ENCODE measurements at regions not wholly inside any gene's neighbourhood (a gene's known extent, or its start where the extent isn't known, plus 50 kb on each side); places are given as distances from the start of the nearest gene placed in this dataset.
"Not testable (repeated sequence)": the region's sequence is repeated elsewhere in the genome, so short reads cannot be mapped to it uniquely, and the experiment has no call there.

DNA sequence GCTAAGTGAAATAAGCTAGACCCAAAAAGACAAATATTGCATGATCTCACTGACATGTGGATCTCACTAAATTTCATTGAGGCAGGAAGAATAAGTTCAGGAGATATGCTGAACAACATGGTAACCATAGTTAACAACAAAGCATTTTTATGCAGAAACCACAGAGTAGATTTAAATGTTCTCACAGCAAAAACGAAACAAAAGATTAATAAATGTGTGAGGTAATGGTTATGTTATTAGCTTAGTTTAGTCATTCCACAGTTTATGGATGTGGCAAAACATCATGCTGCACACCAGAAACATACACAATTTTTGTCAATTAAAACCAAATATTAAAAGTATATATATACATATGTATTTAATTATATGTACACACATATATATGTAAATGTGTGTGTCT, 765.8 kb downstream of the SLITRK5 start:
- DNase-seq = no peak

DNA sequence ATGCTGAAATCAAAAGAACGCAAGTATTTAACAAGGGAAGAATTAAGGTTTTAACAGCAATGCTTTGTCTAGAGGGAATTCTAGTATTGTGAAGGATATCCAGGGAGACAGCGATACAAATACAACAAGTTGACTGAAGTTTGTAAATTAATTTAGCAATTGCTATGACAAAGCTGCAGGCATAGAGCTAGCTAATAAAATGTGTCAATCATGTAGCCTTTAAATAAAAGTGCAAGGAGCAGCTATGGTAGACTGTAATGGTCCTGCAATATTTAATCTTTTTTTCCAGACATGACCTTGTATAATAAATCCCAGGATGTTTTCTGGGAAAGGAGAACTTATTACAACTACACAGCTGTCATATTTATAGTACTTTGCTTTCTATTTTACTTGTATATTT, 779.3 kb downstream of the SLITRK5 start:
- DNase-seq = no peak

DNA sequence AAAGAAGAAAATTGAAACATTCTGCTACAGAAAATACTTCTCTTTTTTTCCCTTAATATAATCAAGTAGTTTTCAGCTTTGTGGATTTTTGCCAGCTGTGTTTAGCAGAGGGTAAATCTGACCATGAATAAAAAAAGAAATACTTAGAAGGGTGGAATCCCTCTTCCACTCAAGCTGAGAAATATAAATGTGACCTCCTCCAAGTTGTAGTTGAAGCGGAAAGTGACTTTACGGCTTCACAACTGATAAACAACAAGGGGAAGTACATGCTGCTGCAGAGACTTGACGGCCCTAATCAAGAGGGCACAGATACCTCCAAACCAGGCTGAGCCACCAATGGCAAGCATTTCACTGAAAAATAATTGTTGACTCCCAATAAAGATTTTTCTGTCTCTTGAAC, 785.0 kb downstream of the SLITRK5 start:
- no peak for DNase-seq

DNA sequence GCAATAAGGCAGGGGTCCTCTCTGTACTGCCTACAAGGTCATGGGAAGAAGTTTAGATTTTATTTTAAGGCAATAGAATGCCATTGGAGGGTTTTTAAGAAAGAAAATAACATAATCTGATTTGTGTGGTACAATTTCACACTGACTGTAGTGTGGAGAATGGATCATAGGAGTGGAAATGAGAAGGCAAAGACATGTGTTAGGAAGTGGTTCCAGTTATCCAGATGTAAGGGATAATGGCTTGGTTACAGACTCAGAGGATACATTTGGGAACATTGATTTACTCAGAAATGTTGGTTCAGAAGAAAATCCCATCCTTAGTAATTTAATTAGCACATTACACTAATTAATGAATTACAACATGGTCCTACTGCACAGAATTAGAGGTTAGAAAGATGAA, 788.2 kb downstream of the SLITRK5 start:
- no peak for DNase-seq

DNA sequence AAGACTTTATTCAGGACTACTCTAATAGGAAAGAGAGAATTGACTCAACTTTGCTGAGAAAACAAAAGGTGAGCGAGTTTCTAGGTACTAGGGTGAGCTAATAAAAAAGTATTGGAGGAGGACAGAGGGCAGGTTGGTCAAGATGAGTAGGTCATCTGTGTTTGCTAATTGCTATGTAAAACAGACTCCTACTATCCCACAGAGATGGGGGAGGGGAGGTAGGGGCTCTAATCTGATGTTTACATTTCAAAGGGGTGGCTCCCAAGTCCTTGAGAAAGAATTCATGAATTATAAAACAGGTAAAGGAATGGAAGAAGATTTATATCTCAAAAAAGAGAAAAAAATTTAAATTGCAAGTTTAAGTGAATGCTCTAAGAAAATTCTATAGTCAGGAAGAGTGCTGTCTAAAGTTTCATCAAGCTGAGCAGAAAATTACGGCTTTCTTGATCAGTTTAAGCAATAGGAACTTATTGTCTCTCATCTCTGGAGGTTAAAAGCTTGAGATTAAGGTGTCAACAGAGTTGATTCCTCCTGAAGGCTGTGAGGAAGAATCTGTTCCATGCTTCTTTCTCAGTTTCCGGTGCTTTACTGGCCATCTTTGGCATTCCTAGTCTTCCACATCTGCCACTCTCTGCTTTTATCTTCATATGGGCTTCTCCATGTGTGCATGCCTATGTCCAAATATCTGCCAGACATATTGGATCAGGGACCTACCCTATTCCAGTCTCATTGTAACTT, 790.3 kb downstream of the SLITRK5 start:
- DNase-seq = no peak

DNA sequence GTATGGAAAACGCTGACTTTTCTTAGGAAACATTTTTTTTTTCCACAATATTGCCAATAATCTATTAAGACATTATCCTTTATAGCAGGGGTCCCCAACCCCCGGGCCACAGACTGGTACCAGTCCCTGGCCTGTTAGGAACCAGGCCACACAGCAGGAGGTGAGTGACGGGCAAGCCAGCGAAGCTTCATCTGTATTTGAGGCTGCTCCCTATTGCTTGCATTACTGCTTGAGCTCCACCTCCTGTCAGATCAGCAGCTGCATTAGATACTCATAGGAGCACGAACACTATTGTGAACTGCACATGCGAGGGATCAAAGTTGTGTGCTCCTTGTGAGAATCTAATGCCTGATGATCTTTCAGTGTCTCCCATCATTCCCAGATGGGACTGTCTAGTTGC, 793.7 kb downstream of the SLITRK5 start:
- no peak for DNase-seq

DNA sequence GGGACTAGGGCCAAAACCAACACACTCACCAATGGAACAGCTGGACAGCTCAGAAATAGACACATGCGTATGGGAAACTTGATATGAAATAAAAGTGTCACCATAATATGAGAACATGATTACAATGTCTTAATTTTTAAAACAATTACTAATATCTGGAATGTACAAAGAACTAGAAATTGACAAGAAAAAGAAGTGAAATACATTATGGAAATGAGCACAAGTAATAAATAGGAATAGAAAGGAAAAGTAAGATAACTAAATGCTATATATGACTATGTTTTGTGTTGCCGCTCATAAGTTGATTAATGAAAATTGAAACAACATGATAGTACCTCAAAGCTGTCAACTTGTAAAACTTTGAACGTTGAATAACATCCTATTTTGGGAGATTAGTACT, 801.1 kb downstream of the SLITRK5 start:
- DNase-seq = no peak

DNA sequence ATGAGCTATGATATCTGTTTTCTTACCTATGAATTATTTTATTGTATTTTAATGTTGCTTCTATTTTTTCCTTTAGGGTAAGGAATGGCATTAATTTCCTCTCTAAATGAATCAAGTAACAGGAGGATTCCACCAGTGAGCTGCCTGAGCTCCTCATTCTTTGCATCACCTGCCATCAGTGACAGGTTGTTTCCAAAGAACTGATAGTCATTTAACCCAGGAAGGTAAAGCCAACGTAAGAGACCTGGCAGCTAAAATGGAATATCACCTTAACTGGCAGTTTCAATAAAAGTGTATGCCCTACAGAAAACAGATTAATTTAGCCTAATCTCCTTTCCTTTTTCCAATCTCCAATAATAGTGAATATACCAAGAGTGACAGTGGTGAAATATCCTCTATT, 812.0 kb downstream of the SLITRK5 start:
- no peak for DNase-seq

DNA sequence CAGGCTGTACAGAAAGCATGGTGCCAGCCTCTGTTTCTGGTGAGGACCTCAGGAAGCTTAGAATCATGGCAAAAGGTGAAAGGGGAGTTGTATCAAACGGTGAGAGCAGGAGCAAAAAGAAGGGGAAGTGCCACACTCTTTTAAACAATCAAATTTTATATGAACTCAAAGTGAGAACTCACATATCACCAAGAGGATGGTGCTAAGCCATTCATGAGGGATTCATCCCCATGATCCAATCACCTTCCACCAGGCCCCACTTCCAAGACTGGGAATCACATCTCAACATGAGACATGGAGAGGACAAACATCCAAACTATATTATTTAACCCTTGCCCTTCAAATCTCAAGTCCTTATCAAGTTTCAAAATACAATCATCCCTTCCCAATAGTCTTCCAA, 836.7 kb downstream of the SLITRK5 start:
- no peak for DNase-seq

DNA sequence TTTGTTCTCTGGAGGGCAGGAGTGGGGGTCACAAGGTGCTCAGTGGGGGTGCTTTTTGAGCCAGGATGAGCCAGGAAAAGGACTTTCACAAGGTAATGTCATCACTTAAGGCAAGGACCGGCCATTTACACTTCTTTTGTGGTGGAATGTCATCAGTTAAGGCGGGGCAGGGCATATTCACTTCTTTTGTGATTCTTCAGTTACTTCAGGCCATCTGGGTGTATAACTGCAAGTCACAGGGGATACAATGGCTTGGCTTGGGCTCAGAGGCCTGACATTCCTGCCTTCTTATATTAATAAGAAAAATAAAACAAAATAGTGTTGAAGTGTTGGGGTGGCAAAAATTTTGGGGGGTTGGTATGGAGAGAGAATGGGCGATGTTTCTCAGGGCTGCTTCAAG, 841.8 kb downstream of the SLITRK5 start:
- DNase-seq = not testable (repeated sequence)

DNA sequence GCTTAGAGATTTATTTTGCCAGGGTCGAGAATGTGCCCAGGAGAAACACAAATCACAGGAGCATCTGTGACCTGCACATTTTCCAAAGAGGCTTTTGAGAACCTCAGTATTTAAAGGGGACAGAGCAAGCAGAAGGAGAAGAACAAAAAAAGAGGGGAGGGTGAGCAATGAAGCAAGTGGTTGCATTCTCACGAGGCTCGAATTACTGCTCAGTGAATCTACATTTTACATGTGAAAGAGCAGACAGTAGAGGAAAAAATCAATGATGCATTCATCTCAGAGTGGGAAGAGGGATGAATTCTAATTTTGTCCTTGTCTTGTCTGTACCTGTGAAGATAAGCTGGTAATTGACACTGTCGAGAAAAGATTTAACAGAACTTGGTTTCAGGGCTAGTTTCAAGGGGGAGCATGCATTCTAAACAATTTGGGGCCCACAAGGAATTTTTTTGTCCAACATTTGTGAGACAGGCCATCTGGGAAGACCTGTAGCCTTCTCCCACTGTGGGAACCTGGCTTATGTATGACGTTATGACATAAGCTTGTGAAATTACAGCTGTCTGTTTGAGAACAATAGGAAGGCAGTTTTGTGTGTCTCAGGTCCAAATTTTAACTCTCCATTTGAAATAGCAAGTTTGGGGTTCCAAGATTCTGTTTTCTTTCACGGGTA, 855.1 kb downstream of the SLITRK5 start:
- DNase-seq = no peak

DNA sequence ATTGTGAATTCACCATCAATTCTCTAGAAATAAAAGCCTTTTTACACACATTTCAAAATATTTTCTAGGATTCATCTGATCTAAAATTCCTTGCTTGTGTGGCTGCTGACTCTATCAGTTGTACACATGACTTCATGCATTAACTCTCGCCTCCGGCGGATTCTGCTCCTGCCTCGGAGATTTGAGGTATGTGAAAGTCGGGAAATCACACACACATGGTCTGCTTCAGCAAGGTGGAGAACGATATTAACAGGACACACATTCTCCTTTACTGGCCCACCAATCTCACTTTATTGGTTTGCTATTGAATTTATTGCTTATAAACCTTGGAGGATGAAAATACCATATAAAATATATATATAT, 855.7 kb downstream of the SLITRK5 start:
- DNase-seq = no peak

DNA sequence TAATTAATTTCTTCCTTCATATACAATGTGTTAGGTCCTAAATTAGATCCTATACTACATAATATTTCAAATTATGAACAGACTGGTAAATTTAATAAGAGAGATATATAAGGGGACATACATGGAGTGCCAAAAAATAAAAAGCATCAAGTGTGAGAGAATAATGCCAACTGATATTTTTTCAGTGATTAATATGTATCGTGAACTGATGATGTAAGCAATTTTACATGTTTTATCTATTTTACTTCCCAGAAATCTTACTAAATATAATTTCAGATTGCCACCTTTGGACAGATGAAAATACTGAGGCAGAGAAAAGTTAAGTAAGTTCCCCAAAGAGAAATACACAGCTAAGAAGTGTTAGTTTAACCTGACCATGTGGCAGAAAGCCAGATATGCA, 870.8 kb downstream of the SLITRK5 start:
- DNase-seq = no peak

DNA sequence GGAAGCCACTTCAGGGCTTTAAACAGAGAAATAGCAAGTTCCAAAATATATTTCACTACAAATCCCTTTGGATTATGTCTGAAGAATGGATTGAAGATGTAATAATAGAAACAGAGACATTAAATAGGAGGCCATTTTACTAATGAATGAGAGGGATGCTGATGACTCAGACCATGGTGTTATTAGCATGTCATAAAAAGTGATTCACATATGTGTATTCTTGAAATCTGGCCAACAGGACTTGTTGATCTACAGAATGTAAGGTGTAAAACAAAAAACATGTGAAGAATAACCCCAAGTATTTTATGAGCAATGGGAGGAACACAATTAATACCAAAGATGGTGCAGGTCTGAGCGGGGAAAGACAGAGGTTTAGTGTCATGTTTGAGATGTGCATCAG, 873.7 kb downstream of the SLITRK5 start:
- no peak for DNase-seq

DNA sequence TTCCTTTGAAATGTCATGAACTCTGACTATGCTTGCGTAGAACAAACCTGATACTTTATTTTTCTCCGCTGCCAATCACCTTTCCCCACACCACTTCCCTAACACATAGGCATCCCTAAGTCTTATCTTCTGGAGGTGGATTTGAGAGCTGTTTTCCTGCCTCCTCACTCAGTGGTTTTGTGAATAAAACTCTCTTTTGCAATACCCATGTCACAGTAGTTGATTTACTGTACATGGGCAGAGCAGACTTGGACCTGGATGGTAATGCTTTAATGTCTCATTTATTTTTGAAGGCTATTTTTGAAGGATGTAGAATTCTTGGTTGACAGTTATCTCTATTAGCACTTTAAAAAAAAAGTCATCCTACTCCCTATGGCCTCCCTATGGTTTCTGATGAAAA, 881.8 kb downstream of the SLITRK5 start:
- no peak for DNase-seq

DNA sequence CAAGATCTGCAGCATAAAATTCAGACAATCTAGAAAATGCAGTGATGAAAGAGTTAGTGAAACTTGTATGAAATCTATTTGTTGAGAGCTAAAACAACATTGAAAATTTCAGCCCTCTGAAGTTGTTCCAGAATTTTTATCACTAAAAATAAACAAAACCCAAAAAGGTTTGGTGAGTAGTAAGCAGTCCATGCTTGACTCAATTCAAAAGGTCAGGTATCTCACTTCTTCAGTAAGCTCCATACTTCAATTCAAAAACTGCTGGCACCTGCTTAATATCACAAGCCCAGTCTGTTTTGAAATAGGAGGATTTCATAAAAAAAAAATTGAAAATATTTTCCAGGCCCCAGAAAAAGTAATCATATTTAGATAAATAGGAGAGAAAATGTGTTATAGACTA, 894.4 kb downstream of the SLITRK5 start:
- no peak for DNase-seq

DNA sequence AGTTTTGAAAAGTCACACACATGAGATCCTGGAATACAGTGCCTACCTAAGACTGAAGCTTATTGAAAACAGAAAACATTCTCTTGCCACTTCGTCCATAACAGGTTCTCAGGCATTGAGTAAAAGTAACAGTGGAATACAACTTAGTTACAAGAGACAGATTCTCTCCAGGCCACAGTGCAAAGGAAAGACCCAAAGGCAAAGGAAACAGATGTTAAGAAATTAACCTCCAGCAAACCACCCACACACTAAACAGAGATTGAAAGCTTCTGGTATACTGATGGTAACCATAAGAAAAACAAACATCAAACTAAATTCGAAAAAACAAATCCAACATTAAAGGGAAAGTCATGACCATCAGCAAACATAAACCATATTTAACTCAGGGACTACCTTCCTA, 914.7 kb downstream of the SLITRK5 start:
- DNase-seq = no peak

DNA sequence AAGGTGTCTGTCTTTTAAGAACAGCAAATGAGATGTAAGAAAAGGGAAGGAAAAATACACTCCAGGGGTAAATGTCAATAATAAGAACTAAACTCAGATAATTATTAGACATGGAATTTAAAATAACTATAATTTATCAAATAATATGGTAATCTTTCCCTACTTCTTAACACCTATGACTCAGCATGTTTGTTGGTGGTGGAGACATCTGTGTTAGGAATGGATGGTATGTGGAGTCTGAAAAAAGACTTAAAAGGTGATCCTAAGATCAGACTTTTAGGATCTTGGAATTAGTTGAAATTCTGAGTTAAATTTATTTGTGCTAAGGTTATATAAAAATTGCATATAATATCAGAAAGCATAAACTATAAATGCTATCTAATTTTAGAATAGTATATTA, 915.1 kb downstream of the SLITRK5 start:
- DNase-seq = no peak

DNA sequence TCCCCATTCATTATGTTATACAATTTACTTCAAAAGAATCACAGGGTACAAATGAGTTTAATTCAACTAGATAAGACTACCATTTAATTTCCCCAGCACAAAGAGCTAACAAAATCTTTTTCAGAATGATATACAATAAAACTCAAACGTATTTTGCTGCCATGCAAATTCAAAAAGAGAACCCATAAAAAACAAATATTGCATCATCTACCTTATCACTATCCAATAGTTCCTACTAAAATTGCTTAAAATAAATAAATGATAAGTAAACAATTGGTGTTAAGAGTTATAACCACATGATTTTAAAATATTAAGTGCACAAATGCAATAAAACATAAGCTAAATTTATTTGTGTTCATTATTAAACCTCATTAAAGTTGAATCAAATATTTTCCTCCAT, 919.4 kb downstream of the SLITRK5 start:
- DNase-seq = no peak

DNA sequence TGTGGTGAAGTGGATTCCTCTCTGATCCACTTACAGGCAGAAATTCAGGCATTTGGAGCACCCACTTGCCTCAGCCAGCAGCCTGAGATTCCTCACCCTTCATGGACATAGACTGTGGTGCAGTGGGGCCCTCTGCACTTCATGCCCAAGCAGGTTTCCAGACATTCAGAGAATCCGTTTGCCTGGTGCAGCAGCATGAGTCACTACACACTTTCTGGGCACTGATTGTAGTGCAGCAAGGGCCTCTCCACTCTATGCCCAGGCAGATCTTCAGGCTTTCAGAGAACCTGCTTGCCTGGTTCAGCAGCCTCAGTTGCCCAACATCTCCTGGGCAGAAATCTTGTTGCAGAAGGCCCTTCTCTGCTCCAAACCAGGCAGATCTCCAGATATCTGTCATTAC, 920.9 kb downstream of the SLITRK5 start:
- no peak for DNase-seq

DNA sequence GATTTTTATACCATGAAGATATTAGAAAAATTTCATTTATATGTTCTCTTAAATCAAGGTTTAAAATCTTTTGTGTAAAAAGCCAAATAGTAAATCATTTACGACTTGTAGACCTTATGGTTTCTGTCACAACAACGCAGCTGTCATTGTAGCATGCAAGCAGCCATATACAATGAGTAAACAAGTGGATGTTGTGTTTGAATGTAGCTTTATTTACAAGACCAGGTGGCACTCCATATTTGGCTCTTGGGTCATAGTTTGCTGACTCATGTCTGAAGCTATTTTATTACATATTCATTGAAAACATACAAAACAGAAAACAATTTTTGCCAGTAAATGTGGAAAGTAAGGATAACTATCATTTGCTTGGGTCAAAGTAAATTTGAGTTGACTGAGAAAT, 930.8 kb downstream of the SLITRK5 start:
- DNase-seq = no peak

DNA sequence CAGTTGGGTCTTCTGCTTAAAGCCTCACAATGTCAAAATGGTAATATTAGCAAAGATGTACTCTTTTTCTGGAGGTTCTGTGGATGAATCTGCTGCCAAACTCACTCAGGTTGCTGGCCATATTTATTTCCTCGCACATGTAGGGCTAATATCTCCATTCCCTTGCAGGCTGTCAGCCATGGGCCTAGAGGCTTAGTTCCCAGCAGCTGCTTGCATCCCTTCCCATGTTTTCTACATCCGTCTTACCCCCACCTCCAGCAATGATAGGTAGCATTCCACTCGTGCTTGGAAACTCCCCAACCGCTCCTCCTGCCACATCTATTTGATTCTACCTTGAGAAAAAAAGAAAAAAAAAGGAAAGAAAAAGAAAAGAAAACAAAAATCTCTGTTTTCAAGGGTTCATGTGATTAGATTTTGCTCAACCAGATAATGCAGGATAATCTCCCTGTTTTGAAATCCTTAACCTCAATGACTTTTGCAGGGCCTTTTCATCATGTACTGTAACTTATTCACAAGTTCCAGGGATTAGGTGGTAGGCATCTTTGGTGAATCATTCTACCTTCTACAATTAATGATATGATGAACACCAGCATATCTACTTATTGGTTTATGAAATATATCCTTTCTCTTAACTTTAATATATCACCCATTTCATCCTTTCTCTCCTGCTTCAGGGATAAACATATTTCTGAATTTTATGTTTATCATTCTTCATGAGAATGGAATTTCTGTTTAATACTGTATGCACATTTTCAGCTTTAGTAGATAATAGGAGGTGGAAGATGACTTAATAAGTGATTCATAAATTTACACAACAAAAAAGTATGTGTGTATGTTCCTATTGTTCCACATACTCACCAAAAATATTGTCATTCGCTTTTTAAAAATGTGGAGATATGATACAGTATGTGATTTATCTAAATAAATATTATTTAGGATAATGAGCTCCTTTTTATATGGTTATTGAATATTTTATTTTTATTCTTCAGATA, 931.9 kb downstream of the SLITRK5 start:
- DNase-seq = no peak

DNA sequence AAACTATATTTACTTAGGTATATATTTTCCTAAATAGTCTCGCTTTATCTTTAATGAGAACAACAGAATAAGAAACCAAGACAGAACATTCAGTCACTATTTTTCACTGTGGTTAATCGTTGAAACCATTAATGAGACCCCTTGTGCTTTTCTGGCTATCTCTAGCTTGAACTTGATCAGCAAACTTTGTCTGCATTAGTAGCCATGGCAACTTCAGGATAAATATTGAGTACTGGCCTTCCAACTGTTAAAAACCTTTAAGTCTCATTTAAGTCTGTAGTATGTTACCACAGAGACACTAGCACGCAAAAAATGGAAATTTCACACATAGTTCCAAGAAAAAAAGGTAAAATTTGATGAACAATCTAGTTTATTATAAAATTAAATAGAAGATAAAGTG, 946.0 kb downstream of the SLITRK5 start:
- no peak for DNase-seq
